Nephron progenitor cell (in vitro differentiated cells): ENCODE measurements at regions not wholly inside any gene's neighbourhood (a gene's known extent, or its start where the extent isn't known, plus 50 kb on each side); places are given as distances from the start of the nearest gene placed in this dataset.

ENCODE experiments used
- DNase-seq: peaks from one replicate; pipeline ENCODE4 v3.0.0; 2021
- H3K27ac Mint-ChIP-seq: 2 replicates; pipeline ENCODE4 v1.8.0; 2021; ENCODE audit warnings: mild to moderate bottlenecking, moderate library complexity, mixed read lengths
- H3K27me3 Mint-ChIP-seq: 2 replicates; pipeline ENCODE4 v1.8.0; 2021; ENCODE audit warnings: mild to moderate bottlenecking, low read depth, mixed read lengths; ENCODE audit not compliant: poor library complexity
- H3K36me3 Mint-ChIP-seq: 2 replicates; pipeline ENCODE4 v1.8.0; 2021; ENCODE audit warnings: low read depth, mixed read lengths
- H3K4me1 Mint-ChIP-seq: 2 replicates; pipeline ENCODE4 v1.8.0; 2021; ENCODE audit warnings: mixed read lengths
- H3K4me3 Mint-ChIP-seq: 2 replicates; pipeline ENCODE4 v1.8.0; 2021; ENCODE audit warnings: mild to moderate bottlenecking, moderate library complexity, mixed read lengths
- H3K9me3 Mint-ChIP-seq: 2 replicates; pipeline ENCODE4 v1.8.0; 2021; ENCODE audit warnings: mild to moderate bottlenecking, moderate library complexity, mixed read lengths
- CTCF ChIP-seq: fragments of 200-600 bp; sonication (generic); IDR thresholded peaks from 2 replicates; pipeline ENCODE4 v1.5.0; 2021; ENCODE audit warnings: antibody characterized with exemption

- Mint-ChIP-seq H3K27me3 (peaks cover 48% of the 10 kb centered on the region), H3K27ac (no peak overlapping the region), H3K36me3 (no peaks in the 10 kb centered on the region)
Observed at GRCh38 chr1:38327559-38327973, 281.0 kb upstream of the POU3F1 start.

GRCh38 chr1:38326856-38327255, 280.3 kb upstream of the POU3F1 start:
- Mint-ChIP-seq H3K4me1 (no peaks in the 10 kb centered on the region), H3K4me3 (no peak overlapping the region), H3K9me3 (no peaks in the 10 kb centered on the region), H3K36me3 (no peaks in the 10 kb centered on the region), H3K27ac (no peak overlapping the region), H3K27me3 (peaks cover 49% of the 10 kb centered on the region)
- TF ChIP-seq CTCF = no peak
- DNase-seq = no peak

More at GRCh38 chr1:38327559-38327973, 281.0 kb upstream of the POU3F1 start:
- Mint-ChIP-seq H3K4me3 (no peak overlapping the region), H3K9me3 (no peaks in the 10 kb centered on the region), H3K4me1 (no peaks in the 10 kb centered on the region)
- no peak for TF ChIP-seq CTCF
- DNase-seq = no peak

- no peaks in the 10 kb centered on the region for H3K36me3 Mint-ChIP-seq
Observed at GRCh38 chr1:38326135-38326534, 279.5 kb upstream of the POU3F1 start.

GRCh38 chr1:38312753-38313152, 266.2 kb upstream of the POU3F1 start:
- no peak for DNase-seq
- Mint-ChIP-seq H3K27ac (no peak overlapping the region), H3K4me3 (no peak overlapping the region), H3K4me1 (no peaks in the 10 kb centered on the region), H3K27me3 (no peaks in the 10 kb centered on the region), H3K36me3 (no peaks in the 10 kb centered on the region), H3K9me3 (peaks cover 10% of the 10 kb centered on the region)
- no peak for TF ChIP-seq CTCF

More at GRCh38 chr1:38326135-38326534, 279.5 kb upstream of the POU3F1 start:
- no peak overlapping the region for H3K4me3 Mint-ChIP-seq
- H3K4me1 Mint-ChIP-seq = no peaks in the 10 kb centered on the region
- no peaks in the 10 kb centered on the region for H3K9me3 Mint-ChIP-seq
- H3K27ac Mint-ChIP-seq = no peak overlapping the region
- no peak for DNase-seq
- TF ChIP-seq CTCF = no peak
- peaks cover 42% of the 10 kb centered on the region for H3K27me3 Mint-ChIP-seq

- peaks cover 4% of the 10 kb centered on the region for H3K27me3 Mint-ChIP-seq
- H3K4me3 Mint-ChIP-seq = no peak overlapping the region
- no peak for DNase-seq
Observed at GRCh38 chr1:38310079-38310478, 263.5 kb upstream of the POU3F1 start.

More at GRCh38 chr1:38310079-38310478, 263.5 kb upstream of the POU3F1 start:
- Mint-ChIP-seq H3K9me3 (peaks cover 10% of the 10 kb centered on the region), H3K4me1 (no peaks in the 10 kb centered on the region), H3K36me3 (no peaks in the 10 kb centered on the region), H3K27ac (no peak overlapping the region)
- TF ChIP-seq CTCF = no peak
